HG03439 (cell line): ENCODE measurements at regions not wholly inside any gene's neighbourhood (a gene's known extent, or its start where the extent isn't known, plus 50 kb on each side); places are given as distances from the start of the nearest gene placed in this dataset.
"Not testable (repeated sequence)": the region's sequence is repeated elsewhere in the genome, so short reads cannot be mapped to it uniquely, and the experiment has no call there.

Source experiments
- ATAC-seq: cut with Tn5 transposase; IDR thresholded peaks from one replicate; pipeline ENCODE4 v1.9.1; 2021; ENCODE audit warnings: mild to moderate bottlenecking, moderate library complexity; ENCODE audit not compliant: unreplicated experiment

DNA sequence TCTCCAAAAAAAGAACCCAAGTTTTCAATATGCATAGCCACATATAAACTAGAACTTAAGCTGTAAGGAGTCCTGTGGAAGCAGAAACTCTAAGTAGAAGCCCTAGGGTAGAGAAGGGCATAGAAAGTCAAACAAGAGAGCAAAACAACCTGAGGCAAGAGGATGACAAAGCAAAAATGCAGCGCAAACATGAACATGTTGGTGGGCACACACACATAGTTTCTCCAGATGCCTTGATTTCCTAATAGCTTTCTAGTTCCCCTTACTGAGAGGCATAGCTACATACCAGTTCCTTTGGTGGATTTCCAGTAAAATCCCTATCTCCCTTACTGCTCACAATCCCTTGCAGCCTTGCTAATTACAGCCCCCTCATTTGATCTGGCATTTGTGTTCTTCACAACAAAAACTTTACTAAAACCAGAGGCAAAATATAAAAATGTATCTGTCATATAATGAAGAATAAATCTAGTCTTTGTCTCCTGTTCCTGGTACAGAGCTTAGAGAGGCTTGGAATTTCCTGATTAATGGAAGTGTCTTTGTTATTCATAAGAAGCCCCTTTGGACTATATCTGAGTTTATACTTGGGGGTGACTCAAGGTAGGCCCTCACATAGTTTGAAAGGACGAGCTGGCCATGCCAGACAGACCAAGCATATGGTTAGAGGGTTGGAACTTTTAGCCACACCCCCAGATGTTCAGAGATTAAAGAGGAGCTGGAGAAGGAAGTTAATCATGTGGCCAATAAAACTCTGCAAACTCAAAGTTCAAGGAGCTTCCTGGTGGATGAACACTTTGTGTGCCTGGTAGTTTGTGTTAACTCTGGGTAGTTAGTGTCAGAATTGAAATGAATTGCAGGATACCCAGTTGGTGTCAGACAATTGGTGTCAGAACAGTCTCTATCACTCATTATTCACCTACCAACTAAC lies 52.7 kb upstream of the ZCCHC13 start:
- ATAC-seq = no peak

GRCh38 chrX:74250574-74250973 lies 53.4 kb upstream of the ZCCHC13 start:
- no peak for ATAC-seq

DNA sequence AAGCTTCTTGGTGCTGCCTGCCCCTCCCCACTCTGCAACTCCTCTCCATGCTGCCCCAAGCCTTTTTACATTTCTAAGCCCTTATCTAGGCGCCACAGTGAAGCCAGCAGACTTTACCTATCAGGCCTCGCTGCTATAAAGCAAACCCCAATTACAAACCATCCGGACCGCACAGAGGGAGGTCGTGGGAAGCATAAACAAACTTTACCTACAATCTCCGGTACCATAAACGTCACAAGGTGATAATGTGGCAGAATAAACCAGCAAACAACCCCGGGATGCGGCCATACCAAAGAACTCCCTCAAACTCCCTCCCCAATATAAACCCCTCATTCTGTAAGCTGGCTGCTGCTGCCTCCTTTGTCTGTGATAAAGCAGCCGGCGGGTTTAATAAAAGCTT lies 54.0 kb upstream of the ZCCHC13 start:
- no peak for ATAC-seq

GRCh38 chrX:74248889-74249288 lies 55.1 kb upstream of the ZCCHC13 start:
- no peak for ATAC-seq

DNA sequence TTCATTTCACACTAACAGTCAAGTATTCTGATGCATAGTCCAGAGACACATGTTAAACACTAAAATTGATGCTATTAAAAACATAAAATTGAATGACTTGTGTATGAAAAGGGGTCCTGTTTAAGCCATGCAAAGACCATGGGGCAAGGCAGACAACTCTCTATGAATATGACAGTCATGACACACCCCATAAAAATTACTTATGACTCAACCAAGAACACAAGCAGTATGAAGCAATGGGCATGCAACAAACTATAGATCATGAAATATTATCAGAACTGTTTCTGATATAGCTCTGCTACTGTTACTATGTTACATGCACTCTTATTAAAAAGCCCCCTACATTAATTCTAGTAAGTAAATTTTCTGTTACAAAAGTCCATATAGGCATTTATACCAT lies 57.5 kb upstream of the ZCCHC13 start:
- ATAC-seq = no peak

GRCh38 chrX:74242484-74243138 lies 61.4 kb upstream of the ZCCHC13 start:
- ATAC-seq = no peak

GRCh38 chrX:74242050-74242449 lies 61.9 kb upstream of the ZCCHC13 start:
- ATAC-seq = no peak

DNA sequence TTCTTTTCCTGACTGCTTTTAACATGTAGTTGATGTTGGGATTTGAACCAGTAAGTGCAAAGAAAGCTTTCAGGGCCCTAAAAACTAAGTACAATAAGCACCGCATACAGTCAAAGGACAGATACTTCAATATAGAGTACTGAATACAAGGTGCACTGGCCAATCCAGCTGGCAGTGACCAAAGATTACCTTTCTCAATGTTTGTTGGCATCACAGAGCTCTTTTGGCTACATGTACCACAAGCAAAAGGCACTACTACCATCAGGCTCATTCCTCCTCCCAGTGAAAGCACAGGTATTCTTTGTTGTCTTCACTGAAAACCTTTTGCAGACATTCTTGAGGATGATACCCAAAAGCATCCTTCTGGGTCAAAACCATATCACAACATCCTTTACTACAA lies 65.2 kb upstream of the ZCCHC13 start:
- no peak for ATAC-seq

- ATAC-seq = no peak
Measured at GRCh38 chrX:74234818-74235217, 69.2 kb upstream of the ZCCHC13 start.

DNA sequence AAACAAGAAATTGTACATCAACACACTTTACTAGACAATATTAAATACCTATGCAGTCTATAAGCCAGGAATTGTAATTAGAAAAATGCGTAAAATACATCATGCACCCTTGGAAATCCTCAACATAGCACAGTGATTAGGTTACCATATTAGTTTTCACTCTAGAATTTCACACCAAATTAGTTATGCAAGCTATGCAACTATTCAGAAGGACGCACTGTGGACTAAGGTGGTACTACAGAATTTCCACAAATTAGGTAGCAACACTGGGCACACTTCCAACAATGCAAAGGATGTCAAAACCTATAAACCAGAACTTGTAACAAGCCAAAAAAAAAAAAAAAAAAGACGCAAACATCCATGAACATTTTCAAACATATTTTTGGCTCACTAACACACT lies 71.1 kb upstream of the ZCCHC13 start:
- ATAC-seq = no peak

GRCh38 chrX:74231625-74232024 lies 72.4 kb upstream of the ZCCHC13 start:
- no peak for ATAC-seq

DNA sequence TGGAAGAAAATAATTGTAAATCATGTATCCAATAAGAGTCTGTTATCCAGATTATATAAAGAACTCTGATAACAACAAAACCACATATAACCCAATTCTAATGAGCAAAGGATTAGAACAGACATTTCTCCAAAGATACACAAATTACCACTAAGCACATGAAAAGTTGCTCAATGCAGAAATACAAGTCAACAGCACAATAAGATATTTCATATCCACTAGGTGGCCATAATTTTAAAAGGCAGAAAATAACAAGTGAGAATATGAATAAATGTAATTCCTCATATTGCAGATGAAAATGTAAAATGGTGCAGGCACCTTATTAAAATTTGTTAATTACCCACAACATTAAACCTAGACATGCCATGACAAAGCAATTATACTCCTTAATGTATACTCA lies 73.9 kb upstream of the ZCCHC13 start:
- no peak for ATAC-seq

- ATAC-seq = no peak
Measured at GRCh38 chrX:74225111-74225510, 78.9 kb upstream of the ZCCHC13 start.

DNA sequence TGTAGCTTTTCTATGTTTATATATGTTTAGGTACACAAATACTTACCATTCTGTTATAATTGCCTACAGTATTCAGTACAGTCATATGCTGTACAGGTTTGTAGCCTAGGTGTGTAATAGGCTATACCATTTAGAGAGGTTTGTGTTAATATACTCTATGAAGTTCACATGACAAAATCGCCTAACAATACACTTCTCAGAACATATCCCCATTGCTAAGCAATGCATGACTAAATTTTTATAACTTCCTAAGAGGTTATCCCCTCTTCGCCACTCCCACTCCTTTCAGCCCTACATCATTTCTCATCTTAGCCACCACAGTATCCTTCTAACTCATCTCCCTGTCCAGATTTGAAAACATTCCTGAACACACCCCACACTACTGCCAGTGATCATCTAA lies 83.7 kb upstream of the ZCCHC13 start:
- no peak for ATAC-seq

DNA sequence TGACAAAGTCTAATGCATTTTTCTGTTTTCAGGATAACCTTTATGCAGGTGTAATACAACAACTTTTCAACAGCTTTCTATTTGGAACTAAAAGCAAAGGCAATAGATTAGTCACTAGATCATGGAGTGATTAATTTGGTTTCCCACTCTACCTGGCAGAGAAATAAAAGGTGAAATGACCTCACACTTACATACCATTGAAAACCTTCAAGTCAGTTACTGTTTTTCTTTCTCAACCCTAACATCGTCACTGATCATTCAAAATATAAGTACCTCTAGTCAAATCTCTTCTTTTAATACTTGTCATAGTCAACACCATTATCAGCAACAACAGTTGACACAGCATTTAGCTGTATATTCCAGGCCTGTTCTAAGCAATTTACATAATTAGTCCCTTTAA lies 85.1 kb upstream of the ZCCHC13 start:
- ATAC-seq = no peak

DNA sequence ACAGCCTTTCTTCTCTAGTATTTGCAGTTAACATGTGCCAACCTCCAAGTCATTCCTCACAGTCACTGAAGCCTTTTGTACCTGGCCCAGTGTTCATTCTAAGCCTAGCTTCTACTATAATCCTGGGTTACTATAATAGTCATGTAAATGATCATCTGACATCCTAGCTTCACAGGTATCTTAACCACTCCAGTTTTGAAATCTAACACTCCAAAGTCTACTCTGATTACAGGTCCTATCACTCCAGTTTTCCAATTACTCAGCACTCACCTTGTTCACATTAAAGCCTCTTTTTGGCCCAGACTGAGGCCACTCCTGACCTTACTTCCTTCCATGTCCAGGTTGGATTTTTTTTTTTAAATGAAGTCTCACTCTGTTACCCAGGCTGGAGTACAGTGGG lies 87.6 kb upstream of the ZCCHC13 start:
- no peak for ATAC-seq

DNA sequence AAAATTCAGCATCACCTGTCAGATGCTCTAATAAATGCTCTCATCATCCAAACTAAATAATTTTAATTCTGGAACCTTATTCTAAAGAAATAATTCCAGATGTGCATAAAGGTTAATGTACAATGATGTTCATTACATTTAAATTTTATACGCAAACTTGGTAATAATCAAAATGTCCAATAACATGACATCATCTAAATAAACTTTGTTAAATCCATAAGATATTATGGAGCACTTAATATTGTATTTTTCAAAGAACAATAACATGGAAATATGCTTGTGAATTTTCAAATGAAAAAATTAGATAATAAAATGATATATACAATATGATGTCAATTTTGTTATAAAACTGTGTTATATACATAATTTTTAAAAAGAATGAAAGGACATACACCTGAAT lies 92.1 kb upstream of the ZCCHC13 start:
- ATAC-seq = no peak

DNA sequence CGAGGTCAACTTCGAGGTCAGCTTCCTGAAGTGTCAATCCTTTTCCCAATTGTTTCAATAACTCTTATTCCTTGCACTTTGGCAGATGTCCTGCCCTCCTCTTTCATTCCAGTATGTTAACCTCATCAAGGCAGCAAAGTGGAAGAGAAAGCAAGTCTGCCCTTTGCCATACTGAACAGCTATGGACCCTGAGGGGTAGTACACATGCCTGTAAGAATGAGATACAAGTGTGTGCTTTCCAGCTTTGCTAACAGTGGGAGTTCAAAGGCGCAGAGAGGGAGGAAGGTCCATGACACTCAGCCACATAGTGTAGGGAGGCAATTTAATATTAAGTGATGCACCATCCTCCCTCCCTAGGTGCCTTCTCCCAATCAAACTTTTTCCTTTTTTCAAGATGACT lies 96.4 kb upstream of the ZCCHC13 start:
- no peak for ATAC-seq

GRCh38 chrX:74195605-74196004 lies 108.4 kb upstream of the ZCCHC13 start:
- no peak for ATAC-seq

- no peak for ATAC-seq
Measured at GRCh38 chrX:74195120-74195519, 108.9 kb upstream of the ZCCHC13 start.

- no peak for ATAC-seq
Measured at GRCh38 chrX:74187211-74187610, 116.8 kb upstream of the ZCCHC13 start.

GRCh38 chrX:74183047-74183446 lies 120.9 kb upstream of the ZCCHC13 start:
- not testable (repeated sequence) for ATAC-seq
